NCI-H446 (cell line): ENCODE measurements at regions not wholly inside any gene's neighbourhood (a gene's known extent, or its start where the extent isn't known, plus 50 kb on each side); places are given as distances from the start of the nearest gene placed in this dataset.
"Not testable (repeated sequence)": the region's sequence is repeated elsewhere in the genome, so short reads cannot be mapped to it uniquely, and the experiment has no call there.

Experiments
- DNase-seq, 2 experiments: peaks; one replicate each; lab custom pipeline; 2025; lab: John Stamatoyannopoulos, UW

DNA sequence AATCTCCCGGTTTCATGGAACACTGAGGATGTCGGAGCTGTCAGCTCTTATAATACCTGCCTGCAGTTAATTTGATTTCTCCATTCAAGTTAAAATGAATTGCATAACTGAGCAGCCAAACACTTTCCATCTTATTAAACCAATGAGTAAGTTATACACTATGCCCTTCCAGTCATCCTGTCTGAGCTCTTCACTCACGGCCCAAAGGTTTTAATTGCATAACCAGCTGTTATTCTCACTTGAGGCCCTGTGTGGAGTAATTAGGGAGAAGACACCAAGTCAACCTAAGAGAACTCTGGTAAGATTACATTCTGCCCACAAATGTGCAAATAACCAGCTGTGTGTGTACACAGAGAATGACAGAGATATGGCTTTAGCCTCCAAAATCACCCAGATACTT is 303.5 kb downstream of the TBC1D4 start:
- DNase-seq = no peak

DNA sequence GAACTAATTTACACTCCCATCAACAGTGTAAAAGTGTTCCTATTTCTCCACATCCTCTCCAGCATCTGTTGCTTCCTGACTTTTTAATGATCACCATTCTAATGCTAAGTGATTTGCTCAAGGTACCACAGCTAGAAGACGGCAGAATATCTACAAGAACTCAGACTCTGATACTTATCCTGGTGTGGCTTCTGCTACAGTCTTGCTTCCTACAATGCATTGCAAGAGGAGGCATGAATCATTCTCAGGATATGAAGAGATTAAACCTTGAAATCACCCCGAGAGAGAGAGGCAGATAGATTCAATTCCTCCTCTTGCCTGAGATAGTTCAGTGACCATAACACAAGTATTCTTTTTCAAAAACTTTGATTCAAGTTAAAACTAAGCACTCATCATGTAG is 306.4 kb downstream of the TBC1D4 start:
- DNase-seq = no peak

- not testable (repeated sequence) for DNase-seq
Measured at GRCh38 chr13:75175097-75175496, 306.9 kb downstream of the TBC1D4 start.

GRCh38 chr13:75174481-75174880 is 307.5 kb downstream of the TBC1D4 start:
- no peak for DNase-seq

DNA sequence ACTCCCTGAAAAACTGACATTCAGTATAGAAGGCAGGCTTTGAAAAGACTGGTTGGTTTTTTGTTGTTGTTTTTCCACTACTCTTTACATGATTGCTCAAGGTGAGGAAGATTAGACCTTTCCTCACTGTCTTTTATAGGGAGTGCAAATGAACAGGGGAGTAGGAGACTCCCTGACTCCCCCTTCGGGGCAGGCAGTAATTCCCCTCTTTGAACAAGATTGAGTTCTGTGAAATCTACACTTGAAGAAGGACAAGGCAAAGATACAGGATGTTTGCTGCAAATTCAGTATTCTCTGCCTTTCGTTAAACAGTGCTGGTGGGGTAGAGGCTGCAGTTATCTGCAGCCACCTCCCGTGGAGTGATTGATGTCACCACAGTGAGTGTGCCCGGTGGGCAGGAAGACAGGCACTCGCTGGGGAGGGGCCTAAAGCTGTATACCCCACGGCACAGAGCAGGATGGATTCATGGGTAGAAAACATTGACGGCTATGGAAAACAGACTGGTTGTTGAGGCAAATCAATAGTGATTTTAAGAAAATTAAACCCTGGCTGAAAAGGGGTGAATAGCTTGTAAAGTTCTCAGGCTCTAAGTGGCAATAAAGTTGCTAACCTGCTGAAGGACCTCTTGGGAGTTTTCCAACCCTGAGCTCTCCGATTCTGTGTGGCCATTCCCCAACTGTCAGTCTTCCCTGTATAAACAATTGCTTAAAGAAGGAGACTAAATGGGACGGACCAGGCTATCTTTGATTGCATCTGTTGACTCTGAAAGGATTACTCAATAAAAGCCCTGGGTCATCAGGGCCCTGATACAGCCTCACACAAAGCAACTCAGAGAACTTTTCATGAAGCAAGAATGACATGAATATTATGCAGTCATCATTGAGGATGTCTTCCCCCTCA is 308.3 kb downstream of the TBC1D4 start:
- no peak for DNase-seq

GRCh38 chr13:75170311-75170710 is 311.7 kb downstream of the TBC1D4 start:
- no peak for DNase-seq

DNA sequence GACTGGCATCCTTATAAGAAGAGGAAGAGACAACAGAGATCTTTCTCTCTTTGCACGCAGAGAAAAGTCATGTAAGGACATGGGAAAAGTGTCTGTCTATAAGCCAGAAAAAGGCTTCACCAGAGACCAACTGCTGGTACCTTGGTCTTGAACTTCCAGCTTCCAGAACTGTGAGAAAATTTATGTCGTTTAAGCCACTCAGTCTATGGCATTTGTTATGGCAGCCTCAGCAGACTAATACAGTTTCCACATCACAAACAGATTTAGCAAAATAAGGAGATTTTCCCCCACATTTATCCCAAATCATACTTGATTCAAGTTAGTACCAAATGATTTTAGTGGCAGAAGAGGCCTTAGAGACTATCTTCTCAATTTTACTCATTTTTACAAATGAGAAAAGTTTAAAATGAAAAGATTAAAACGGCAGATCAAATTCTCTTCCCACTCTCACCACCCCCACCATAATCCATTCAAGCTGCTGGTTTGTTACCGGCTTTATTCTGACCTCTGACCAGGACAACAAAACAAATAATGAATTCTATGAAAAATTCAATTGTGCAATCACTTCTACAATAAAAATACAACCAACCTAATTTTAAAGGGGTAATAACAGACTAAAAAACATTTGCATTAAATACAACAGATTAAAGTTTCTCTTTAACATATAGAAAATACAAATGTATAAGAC is 316.3 kb downstream of the TBC1D4 start:
- DNase-seq = no peak

GRCh38 chr13:75161804-75162203 is 320.2 kb downstream of the TBC1D4 start:
- DNase-seq = no peak

DNA sequence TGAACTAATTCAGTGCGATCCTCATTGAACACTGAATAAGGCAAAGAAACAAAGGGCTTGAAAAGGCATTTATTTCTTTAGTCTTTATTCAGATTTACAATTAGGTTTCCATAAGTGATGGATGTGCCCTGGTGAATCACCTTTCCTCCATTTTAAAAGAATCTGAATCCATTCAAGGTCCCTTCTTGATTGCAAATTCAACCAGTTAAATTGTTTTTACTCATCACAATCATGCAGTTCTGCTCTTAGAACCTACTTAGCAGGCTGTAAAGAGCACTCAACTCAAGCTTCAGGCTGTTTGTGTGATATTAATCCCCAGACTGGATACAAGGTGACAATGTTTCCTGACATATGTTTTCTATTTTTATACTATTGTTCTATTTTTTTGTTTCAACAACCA is 321.0 kb downstream of the TBC1D4 start:
- DNase-seq = no peak

GRCh38 chr13:75154331-75154730 is 327.6 kb downstream of the TBC1D4 start:
- no peak for DNase-seq

GRCh38 chr13:75153834-75154233 is 328.1 kb downstream of the TBC1D4 start:
- DNase-seq = no peak

- DNase-seq = no peak
Measured at GRCh38 chr13:75153386-75153785, 328.6 kb downstream of the TBC1D4 start.

DNA sequence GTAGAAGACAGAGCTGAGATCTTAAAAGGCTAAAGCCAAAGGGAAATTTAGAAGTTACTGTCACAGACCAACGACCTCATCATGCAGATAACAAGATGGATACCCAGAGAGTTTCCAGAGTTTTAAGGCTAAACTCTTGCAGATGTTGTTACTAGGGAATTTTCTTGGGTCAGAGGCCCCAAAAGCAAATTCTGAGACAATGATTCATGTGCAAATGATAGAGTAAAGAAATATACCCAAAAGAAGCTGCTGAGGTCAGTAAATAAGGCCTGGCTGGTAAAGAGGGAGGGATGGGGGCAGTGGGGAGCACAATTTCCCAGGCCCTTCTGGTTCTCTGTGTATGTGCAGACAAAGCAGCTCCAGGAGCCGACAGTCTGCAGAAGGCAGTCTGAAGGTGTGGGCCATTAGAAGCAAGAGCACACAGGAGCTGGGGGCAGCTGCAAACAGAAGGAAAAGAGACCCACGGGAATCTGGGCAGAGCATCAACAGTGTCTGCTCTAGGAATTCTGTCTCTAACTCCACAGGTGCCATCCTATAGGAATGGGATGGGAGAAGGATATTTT is 330.8 kb downstream of the TBC1D4 start:
- no peak for DNase-seq

- peak in 1 of 2 experiments; percentile 0 for DNase-seq
Measured at GRCh38 chr13:75149776-75150175, 332.2 kb downstream of the TBC1D4 start.

DNA sequence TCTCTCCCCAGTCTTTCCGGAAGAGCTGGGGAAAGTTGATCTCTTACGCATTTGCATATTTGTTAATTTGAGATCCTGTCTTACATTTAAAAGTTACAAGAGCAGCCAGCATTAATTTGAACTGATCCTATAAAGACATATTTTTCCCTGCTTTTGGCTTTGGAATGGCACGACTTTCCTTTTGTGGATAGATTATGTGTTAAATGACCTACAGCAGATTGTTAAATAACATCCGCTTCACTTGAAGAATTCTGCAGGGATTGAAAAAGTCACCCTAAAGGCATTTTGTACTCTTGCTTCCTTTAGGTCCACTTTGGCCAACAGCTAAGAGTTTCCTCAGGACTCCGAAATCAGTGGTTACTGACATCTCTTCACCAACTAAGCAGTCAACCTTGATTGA is 334.0 kb downstream of the TBC1D4 start:
- no peak for DNase-seq

DNA sequence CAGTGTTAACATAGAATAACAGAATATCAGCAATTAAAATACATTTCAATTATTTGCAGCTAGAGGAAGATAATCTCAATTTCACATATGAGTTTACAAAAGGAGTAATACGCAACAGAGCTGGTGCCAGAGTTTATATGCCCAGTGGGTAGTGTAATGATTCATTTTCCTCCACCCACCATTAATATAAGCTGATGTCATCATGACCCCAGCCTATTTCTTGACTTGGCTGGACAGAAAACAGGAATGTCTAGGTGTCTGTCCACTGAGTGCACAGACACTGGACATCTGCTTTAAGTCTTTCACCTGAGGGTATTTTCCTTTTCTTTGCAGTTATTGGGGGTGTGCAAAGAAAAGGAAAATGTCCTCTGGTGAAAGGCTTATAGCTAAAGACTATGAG is 335.5 kb downstream of the TBC1D4 start:
- no peak for DNase-seq

- DNase-seq = peak in 1 of 2 experiments; percentile 0
Measured at GRCh38 chr13:75145927-75146326, 336.0 kb downstream of the TBC1D4 start.

DNA sequence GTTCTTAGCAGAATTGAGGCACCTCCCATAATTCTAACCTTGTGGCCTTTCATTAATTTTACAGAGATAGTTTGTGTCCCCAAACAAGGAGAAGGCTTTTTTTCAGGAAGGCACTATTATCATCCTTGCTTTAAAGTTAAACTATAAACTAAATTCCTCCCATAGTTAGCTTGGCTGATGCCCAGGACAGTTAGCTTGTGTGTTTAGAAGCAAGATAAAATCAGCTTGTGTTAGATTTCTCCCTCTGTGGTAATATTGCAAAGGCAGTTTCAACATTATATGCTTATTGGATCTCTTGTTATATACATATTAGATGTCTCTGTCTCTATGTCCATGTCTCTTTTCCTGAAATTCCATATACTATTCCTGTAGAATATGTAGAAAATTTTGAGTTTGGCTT is 342.7 kb downstream of the TBC1D4 start:
- no peak for DNase-seq

- DNase-seq = no peak
Measured at GRCh38 chr13:75137911-75138571, 343.9 kb downstream of the TBC1D4 start.

- DNase-seq = no peak
Measured at GRCh38 chr13:75136151-75136550, 345.8 kb downstream of the TBC1D4 start.

GRCh38 chr13:75135325-75135825 is 346.6 kb downstream of the TBC1D4 start:
- DNase-seq = no peak
